Muscle of leg (tissue), 3 donors: ENCODE measurements at regions not wholly inside any gene's neighbourhood (a gene's known extent, or its start where the extent isn't known, plus 50 kb on each side); places are given as distances from the start of the nearest gene placed in this dataset.
"Not testable (repeated sequence)": the region's sequence is repeated elsewhere in the genome, so short reads cannot be mapped to it uniquely, and the experiment has no call there.

Experiments
- DNase-seq: peaks from one replicate; pipeline ENCODE4 v3.0.0; 2013
- H3K27ac ChIP-seq: one replicate; pipeline ENCODE4 v1.5.1; 2013; ENCODE audit warnings: mild to moderate bottlenecking, low read length, control low read depth
- H3K27me3 ChIP-seq: one replicate; pipeline ENCODE4 v1.6.1; 2013; ENCODE audit warnings: low read length; ENCODE audit not compliant: control insufficient read depth, insufficient read depth
- H3K36me3 ChIP-seq: one replicate; pipeline ENCODE4 v1.6.1; 2013; ENCODE audit warnings: low read length; ENCODE audit not compliant: control insufficient read depth, insufficient read depth
- H3K4me1 ChIP-seq: one replicate; pipeline ENCODE4 v1.6.1; 2013; ENCODE audit warnings: low read length; ENCODE audit not compliant: control insufficient read depth, insufficient read depth
- H3K4me3 ChIP-seq: one replicate; pipeline ENCODE4 v1.5.1; 2013; ENCODE audit warnings: low read length, control low read depth
- H3K9me3 ChIP-seq: replicated peaks from 2 replicates; pipeline ENCODE4 v1.6.1; 2013; ENCODE audit warnings: low read depth, low read length; ENCODE audit not compliant: control insufficient read depth
- WGBS: methylation state at CpG from one replicate; pipeline ENCODE4 v1.1.5; 2013; ENCODE audit warnings: missing lambda C conversion rate; ENCODE audit not compliant: insufficient coverage; 5-methylcytosine and 5-hydroxymethylcytosine counted together

- not testable (repeated sequence) for H3K36me3 ChIP-seq, H3K27ac ChIP-seq, H3K4me3 ChIP-seq, H3K27me3 ChIP-seq, H3K9me3 ChIP-seq, DNase-seq, H3K4me1 ChIP-seq
- WGBS: no CpG with 5 or more reads among the region's 27 CpGs
Measured at GRCh38 chr21:6156712-6157389, 4364.5 kb upstream of the TPTE start.

GRCh38 chr21:6157515-6157914 is 4363.9 kb upstream of the TPTE start:
- not testable (repeated sequence) for H3K27me3 ChIP-seq, H3K27ac ChIP-seq, H3K4me1 ChIP-seq, H3K36me3 ChIP-seq, H3K4me3 ChIP-seq, DNase-seq, H3K9me3 ChIP-seq
- no CpG with 5 or more reads among the region's 11 CpGs for WGBS

GRCh38 chr21:6158171-6158570 is 4363.2 kb upstream of the TPTE start:
- not testable (repeated sequence) for H3K4me1 ChIP-seq, H3K36me3 ChIP-seq, H3K9me3 ChIP-seq, H3K4me3 ChIP-seq, DNase-seq, H3K27me3 ChIP-seq, H3K27ac ChIP-seq
- WGBS: no CpG with 5 or more reads among the region's 9 CpGs
